ENCODE measurements at regions not wholly inside any gene's neighbourhood (a gene's known extent, or its start where the extent isn't known, plus 50 kb on each side); places are given as distances from the start of the nearest gene placed in this dataset.
"Not testable (repeated sequence)": the region's sequence is repeated elsewhere in the genome, so short reads cannot be mapped to it uniquely, and the experiment has no call there.

DNA sequence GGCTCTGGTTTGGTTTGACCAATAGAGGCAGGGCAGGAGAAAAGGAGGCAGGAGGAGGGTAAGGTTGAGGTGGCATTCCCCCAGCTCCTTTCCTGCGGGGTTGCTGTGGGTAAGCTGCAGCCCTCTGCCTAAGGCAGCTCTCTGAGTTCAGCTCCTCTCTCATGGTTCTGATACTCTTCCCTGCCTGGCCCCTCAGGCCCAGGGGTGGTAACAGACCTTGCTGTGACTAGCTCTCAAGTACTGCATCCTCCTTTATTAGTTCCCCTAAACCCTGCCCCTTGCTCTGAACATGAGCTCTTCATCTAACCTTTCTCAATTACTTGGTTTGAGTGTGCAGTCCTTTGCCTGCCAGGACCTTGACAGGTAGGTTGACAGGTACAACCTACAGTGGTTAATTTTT lies 205.5 kb downstream of the SLC4A3 start:
- no peak for DNase-seq

DNA sequence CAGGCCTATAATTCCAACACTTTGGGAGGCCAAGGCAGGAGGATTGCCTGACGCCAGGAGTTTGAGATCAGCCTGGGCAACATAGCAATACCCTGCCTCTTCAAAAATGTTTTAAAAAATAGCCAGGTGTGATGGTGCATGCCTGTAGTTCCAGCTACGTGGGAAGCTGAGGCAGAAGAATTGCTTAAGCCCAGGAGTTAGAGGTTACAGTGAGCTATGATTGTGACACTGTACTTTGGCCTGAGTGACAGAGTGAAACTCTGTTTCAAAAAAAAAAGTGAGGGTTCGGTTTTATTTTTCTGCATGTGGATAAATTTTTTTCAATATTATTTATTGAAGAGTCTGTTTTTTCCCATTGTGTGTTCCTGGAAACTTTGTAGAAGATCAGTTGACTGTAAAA lies 208.1 kb downstream of the SLC4A3 start:
- DNase-seq: no peak

DNA sequence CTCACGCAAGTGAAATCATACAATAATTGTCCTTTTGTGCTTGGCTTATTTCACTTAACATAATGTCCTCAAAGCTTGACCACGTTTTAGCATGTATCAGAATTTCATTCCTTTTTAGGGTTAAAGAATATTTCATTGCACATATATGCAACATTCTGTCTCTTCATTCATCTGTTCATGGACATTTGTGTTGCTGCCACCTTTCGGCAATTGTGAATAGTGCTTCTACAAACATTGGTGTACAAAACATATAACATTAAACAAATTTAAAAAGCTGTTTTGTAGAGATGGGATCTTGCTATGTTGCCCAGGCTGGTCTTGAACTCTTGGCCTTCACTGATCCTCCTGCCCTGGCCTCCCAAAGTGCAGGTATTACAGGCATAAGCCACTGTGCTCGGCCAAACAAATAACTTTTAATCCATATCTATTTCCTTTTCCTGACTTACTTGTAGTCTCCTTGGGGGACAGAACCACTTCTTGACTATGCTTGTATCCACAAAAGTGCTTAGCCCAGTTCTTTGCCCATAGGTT lies 209.3 kb downstream of the SLC4A3 start:
- DNase-seq: no peak

DNA sequence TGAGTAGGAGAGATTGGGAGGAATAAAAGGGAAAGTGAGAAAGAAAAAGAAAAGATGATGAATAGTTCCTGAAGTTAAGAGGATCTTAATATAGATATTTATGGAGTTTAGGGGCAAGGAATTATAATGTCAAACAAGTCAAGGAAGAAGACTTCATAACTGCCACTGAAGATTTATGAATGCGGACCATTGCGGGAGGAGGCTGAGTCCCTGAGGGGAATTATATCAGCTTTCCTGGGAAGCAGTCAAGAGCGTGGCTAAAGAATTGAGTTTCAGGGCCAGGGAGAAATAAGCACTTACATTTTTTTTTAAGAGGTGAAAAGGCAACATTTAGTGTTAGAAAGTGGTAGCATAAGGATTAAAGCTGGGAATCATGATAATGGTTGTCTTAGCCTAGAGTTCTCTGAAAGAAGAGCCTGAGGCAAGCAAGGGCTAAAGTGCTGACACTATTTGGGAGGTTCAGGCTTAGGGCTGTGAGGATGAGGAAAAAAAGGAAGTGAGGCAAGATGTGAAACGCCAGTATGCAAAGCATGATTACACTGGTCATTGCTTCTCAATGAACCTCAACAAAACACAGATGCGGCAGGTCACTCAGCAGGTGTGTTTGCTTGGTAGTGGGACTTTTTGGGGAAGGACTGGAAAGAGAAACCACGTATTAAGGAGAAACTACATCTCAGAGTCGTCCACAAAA lies 217.1 kb downstream of the SLC4A3 start:
- DNase-seq: no peak

DNA sequence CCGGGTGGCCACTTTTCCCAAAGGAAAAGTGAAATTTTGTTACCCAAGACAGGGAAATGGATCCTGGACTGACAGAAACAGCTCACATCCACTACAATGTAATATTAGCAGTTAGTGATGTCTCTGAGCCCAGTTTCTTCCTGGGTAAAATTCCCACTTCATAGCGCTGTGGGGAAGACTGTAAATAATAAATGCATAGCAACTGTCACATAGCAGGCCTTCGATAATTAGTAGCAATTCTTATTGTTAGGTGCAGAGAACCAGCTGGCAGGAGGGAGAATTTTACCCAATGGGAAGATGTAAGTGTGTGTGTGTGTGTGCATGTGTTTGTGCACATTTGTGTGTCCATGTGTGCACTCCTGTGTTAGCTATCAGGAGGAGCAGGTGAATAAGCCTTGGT lies 221.5 kb downstream of the SLC4A3 start:
- no peak for DNase-seq

DNA sequence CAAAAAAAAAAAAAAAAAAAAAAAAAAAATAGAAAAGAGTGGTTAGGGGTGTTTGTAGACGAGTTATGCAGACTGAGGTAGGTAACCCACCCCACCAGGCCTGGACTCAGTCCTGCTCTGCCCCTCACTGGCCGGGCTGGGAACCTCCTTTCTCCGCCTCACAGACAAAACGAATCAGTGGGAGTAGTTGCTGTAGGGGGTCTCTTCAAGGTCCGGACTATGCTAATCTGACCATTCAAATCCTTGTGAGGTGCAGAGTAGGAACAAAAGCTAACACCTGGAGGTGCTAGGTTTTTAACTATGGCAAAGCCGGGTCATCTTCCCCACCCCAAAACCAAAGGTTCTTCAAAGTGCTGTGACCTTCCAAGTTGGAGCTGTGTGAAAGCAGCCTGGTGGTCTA lies 223.7 kb downstream of the SLC4A3 start:
- no peak for DNase-seq

DNA sequence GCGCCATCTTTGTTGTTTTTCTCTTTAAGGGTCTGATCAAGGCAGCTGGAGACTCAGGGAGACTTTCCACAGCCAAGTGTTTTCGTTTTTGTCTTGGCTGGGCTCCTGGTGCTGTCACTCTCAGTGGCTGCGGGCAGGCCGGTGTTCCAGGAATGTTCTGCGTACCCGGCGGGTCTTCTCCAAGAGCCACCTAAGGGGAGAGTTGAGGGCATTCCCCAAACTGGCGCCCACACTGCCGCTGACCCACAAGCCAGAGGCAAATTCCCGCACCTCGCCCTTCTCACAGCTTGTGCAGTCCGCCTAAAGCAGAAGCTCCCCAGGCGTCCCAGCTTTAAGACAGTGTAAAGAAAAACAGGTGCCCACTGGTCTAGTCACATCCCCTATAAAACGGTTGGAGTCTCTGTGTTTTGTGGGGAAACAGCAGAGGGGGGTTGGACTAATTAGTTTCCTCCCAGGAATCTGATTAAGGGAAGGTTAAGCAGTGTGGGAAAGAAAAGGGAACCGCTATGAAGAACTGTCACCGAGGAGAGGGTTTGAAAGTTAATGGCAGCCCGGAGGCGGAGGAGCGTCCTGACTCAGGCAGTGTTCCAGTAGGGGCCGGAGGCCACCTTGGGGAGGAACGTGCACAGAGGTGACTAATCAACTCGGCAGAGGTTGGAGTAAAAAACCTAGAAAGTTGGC lies 224.5 kb downstream of the SLC4A3 start:
- peak in 4 of 56 donors; percentile 1 to 6 (median 2) for DNase-seq

DNA sequence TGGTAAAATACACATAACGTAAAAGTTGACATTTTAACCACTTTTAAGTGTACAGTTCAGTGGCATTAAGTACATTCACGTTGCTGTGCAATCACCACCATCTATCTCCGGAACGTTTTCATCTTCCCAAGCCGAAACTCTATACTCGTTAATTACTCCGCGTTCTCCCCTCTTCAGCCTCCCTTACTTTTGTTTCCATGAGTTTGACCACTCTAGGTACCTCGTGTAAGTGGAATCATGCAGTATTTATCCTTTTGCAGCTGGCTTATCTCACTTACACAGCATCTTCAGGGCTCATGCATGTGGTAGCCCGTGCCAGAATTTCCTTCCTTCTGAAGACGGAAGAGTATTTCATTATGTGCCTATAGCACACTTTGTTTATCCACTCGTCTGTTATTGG lies 225.2 kb downstream of the SLC4A3 start:
- DNase-seq: no peak

DNA sequence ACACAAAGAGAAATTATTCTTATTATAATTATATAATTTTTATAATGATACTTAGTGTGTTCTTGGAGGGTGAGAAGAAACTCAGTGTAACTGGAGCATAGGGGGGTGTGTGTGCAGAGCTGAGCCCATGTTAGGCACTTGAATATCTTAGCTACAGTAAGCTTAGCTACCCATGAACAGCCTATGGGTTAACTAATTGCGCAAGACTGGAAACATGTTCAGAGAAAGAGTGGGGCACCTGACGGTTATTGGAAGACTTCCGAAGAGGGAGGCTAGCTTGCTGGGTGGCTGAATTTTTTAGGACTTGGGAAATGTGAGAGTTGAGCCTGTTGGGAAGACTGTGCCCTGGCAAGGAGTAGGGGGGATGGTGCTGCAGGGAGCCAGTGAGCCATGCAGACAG lies 229.2 kb downstream of the SLC4A3 start:
- DNase-seq: no peak

DNA sequence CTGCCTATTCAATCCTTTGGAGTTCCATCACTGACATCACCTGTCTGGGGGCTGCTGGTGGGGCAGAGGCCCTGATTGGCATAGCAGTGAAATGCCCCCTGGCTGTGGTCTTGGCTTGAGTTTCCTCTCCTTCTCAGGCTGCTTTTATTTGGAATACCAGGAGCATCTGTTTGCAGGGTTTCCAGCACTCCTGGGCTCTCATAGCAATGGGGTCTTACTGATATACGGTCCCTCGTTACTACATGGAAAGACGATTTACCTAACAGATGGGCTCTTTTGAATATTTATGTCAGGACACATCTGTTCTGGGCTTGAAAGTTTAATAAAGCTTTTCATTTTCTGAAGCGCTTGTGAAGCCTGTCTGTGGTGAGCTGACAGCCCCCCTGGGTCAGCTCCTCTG lies 230.3 kb downstream of the SLC4A3 start:
- DNase-seq: no peak

DNA sequence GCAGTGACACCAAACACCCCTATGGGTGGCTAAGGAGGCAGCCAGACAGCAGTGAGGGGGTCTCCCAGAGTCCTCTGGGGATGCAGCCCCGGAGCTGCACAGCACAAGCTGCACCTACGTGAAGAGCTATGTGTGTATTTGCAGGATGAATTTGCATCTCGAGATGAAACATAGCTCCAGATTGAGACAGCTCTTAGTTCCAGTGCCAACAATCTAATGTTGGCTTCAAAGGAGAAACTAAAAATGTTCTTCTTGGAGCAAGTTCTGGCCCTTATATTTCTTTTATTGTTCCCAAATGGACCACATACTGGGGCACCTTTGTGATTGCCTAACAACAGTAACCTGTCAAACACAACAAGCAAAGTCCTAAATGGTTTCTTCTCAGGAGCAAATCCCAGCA lies 233.9 kb downstream of the SLC4A3 start:
- no peak for DNase-seq

DNA sequence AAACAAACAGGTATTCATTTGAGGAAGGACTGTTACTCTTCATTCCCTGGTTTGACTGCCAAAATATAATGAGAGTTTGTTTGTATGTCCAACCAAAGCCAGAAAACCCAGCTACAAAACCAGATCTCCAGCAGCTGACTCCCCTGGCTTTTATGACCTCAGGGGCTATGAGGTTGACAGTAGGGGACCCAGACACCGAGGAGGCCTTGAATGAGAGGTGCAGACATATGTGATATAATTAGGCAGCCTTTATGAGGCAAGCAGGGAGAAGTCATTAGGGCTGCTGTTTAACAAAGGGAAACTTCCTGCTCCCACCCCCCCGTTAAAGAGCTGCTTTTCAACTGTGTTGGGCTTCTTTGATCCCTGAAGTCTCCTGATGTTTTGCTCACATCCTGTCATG lies 236.7 kb downstream of the SLC4A3 start:
- DNase-seq: no peak

DNA sequence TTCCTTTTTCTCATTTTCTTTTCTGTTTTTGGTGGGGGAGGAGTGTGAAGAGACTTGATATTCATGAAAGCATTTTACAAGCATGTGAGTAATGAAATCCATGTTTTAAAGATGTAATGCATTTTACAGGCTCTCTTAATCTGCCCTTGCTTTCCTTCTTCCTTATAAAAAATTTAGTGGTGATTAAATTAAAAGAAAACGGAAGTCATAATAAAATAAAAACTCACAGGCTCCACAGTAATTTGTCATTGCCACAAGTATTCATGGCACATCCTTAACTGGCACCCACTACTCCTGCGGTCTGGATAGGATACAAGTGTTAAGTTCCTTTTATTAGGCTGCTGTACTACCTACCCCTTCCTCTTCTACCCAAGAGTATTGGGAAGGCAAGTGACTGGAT lies 241.2 kb downstream of the SLC4A3 start:
- no peak for DNase-seq

DNA sequence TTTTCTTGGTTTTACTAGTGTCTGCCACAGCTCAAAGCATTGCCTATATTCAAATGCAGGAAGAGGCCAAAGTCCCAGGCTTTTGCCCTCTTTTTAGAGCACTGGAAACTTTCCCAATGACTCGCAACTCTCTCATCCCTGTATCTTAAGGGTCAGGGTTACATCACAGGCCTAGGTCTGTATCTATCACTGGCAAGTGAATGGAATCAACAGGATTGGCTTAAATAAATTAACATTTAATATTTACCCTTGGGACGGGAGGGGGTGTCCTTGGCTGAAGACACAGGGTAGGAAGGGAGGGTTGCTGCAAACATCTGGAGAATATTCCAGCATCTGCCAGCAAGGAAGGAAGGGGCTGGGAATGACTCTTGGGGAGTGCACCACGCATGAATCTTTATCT lies 242.6 kb downstream of the SLC4A3 start:
- no peak for DNase-seq

DNA sequence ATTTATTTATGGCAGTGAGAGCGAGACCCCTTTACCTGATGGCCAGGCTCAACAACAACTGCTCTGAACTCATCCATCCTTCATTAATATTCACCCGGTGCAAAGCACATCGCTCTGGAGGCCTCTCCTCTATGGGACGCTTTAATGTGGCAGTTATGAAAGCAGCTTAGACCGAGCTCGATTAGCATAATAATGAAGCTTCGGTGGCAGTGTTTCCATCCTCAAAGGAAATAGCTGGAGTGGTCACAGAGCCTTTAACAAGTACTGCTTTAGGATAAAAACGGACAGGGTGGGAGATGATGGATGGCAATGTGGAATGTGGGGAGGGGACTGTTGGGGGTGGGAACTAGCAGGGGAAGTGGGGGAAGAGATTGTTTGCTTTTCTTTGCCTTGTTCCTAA lies 243.9 kb downstream of the SLC4A3 start:
- peak in 1 of 56 donors; percentile 8 for DNase-seq

DNA sequence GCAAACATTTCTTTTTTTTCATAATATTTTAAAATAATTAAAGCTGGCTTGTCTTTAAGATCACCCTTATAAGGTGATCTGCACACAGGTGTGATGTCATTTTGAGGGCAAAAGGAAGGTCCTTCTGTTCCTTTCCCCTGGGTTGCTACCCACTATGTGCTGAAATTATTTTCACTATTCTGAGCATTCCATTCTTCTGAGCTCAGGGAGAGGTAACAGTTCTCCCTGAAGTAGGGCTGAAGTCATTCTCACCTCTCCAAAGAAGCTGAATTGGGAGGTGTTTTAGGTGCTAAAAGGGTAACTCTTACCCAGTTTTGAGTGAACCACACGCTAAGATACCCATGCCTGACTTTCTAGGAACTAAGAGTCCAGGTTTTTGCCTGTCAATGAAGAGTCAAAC lies 247.6 kb downstream of the SLC4A3 start:
- no peak for DNase-seq

DNA sequence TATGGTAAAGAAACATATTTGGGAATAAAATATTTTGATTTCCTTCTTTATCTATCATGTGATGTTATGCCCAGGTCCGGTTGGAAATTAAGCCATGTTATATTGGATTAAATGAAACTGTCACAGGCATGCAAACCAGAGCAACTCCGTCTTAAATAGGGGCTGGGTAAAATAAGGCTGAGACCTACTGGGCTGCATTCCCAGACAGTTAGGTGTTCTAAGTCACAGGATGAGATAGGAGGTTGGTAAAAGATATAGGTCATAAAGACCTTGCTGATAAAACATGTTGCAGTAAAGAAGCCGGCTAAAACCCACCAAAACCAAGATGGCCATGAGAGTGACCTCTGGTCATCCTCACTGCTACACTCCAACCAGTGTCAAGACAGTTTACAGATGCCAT lies 248.6 kb downstream of the SLC4A3 start:
- not testable (repeated sequence) for DNase-seq

DNA sequence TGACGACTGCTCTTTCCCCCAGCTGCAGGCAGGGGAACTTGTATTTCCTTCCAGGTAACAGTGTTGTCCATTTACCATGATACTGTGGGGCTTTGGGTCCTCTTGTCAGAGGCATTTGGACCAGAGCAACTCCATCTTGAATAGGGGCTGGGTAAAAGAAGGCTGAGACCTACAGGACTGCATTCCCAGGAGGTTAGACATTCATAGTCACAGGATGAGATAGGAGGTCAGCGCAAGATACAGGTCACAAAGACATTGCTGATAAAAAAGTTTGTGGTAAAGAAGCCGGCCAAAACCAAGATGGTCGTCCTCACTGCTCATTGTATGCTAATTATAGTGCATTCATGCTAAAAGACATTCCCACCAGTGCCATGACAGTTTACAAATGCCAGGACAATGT lies 249.5 kb downstream of the SLC4A3 start:
- no peak for DNase-seq

DNA sequence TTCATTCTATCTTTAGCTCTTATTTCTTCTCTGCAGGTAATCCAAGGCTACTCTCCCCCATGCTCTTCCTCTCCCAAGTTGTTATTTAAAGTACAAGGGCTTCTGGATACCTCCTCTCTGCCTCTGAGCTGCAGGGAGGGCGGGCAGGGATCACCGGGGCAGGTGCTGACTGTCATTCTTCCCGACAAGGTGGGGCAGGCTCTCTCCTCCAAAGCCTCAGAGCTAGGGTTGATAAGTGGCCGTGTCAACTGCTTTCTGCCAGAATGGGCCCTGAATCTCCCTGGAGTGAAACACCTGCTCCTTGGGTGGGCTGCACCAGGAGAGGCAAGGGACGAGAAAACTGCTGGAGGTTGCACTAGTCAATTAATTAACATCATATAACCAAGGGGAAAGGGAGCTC lies 250.3 kb downstream of the SLC4A3 start:
- no peak for DNase-seq

DNA sequence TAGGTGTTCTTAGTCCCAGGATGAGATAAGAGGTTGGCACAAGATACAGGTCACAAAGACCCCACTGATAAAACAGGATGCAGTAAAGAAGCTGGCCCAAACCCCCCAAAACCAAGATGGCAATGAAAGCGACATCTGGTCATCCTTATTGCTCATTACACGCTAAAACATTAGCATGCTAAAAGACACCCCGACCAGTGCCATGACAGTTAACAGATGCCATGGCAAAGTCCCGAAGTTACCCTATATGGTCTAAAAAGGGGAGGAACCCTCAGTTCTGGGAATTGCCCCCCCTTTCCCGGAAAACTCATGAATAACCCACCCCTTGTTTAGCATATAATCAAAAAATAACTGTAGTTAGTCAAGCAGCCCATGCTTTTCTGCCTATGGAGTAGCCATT lies 251.1 kb downstream of the SLC4A3 start:
- no peak for DNase-seq

DNA sequence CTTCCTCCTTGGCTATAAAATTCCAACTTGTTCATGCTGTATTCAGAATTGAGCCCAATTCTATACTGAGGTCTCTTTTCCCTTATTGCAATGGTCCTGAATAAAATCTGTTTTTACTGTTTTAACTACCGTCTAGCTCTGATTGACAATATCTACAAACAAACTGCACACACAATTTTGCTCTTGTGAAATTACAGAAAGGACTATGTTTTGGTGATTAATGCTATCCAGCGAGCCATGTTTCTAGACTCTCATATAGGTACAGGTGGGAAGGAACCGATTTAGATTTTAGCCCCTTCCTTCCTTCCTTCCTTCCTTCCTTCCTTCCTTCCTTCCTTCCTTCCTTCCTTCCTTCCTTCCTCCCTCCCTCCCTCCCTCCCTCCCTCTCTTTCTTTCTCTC lies 254.4 kb downstream of the SLC4A3 start:
- no peak for DNase-seq

DNA sequence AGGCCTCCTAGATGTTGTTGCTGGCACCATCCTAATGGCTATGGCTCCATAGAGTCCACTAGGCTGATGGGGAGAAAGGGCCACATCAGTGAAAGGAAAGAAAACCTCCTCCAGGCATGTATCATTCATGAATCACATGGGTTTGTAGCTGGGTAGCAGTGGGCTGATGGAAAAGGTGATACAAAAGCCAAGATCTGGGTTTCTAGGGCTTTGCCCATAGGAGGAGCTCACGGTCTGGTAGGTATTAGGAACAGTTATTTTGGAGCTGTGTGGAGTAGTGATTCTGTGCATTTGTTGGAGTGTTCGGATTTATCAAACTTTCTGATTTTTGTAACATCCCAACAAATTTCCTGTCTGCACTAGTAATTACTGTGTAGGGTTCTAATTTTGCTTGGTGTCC lies 259.2 kb downstream of the SLC4A3 start:
- DNase-seq: no peak

DNA sequence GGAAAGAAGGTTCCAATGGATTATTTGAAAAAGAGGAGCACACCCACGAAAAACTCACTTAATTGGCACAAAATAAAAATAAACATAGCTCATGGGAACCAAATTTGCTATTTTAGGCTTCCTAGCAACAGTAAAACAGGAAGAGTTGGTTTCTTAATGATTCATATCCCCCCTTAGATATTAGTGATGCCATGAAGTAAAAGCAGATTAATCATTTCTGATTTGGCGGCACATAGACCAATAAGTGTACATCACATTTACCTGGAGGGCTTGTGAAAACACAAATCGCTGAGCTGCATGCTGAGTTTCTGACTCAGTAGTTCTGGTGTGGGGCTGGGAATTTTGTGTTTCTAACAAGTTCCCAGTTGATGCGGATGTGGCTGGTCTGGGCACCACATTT lies 260.4 kb downstream of the SLC4A3 start:
- no peak for DNase-seq
